ENCODE measurements at regions not wholly inside any gene's neighbourhood (a gene's known extent, or its start where the extent isn't known, plus 50 kb on each side); places are given as distances from the start of the nearest gene placed in this dataset.

DNA sequence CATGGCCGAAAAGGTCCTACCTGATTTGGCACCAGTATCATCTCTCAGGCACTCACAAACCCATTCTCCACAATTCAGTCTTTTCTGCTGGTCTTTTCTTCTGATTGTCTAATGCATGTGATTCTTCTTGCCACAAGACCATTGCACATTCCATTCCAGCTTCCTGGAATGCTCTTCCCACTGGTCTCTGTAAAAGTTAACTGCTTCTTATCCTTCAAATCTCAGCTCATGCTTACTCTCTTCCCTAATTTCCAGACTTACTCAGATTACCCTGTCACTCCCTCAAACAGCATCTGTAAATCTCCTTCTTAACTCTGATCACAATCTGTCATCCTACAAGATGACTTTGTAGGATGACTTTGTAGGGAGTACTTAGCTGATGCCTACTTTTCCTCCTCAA, 320.2 kb downstream of the MAP2K6 start:
- TF ChIP-seq, protein P1, sequence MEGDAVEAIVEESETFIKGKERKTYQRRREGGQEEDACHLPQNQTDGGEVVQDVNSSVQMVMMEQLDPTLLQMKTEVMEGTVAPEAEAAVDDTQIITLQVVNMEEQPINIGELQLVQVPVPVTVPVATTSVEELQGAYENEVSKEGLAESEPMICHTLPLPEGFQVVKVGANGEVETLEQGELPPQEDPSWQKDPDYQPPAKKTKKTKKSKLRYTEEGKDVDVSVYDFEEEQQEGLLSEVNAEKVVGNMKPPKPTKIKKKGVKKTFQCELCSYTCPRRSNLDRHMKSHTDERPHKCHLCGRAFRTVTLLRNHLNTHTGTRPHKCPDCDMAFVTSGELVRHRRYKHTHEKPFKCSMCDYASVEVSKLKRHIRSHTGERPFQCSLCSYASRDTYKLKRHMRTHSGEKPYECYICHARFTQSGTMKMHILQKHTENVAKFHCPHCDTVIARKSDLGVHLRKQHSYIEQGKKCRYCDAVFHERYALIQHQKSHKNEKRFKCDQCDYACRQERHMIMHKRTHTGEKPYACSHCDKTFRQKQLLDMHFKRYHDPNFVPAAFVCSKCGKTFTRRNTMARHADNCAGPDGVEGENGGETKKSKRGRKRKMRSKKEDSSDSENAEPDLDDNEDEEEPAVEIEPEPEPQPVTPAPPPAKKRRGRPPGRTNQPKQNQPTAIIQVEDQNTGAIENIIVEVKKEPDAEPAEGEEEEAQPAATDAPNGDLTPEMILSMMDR (IDR thresholded peaks at IDR 0.05): no peak
- TF ChIP-seq POLR2AphosphoS5 (IDR thresholded peaks at IDR 0.05): no peak

Data from upper lobe of left lung (tissue), 4 donors.